SW 1271 (cell line): ENCODE measurements at regions not wholly inside any gene's neighbourhood (a gene's known extent, or its start where the extent isn't known, plus 50 kb on each side); places are given as distances from the start of the nearest gene placed in this dataset.

Experiments used
- DNase-seq, 2 experiments: peaks; one replicate each; lab custom pipeline; 2025; lab: John Stamatoyannopoulos, UW

GRCh38 chr1:209072481-209072880, 511.0 kb upstream of the CAMK1G start:
- DNase-seq: peak in 1 of 2 experiments; percentile 3

GRCh38 chr1:209073879-209074278, 509.6 kb upstream of the CAMK1G start:
- no peak for DNase-seq

- DNase-seq: no peak
These were observed 508.8 kb upstream of the CAMK1G start for GRCh38 chr1:209074575-209075250.

GRCh38 chr1:209076688-209077087, 506.8 kb upstream of the CAMK1G start:
- peak in 1 of 2 experiments; percentile 9 for DNase-seq

- DNase-seq: peak in 1 of 2 experiments; percentile 65
These were observed 503.2 kb upstream of the CAMK1G start for GRCh38 chr1:209080170-209080781.

GRCh38 chr1:209086486-209087192, 496.9 kb upstream of the CAMK1G start:
- DNase-seq: no peak

- no peak for DNase-seq
These were observed 489.1 kb upstream of the CAMK1G start for GRCh38 chr1:209094384-209094783.

GRCh38 chr1:209095627-209096595, 487.6 kb upstream of the CAMK1G start:
- peak in 1 of 2 experiments; percentile 37 for DNase-seq

GRCh38 chr1:209100460-209100859, 483.1 kb upstream of the CAMK1G start:
- no peak for DNase-seq

- DNase-seq: no peak
These were observed 482.4 kb upstream of the CAMK1G start for GRCh38 chr1:209101106-209101505.

- DNase-seq: no peak
These were observed 481.4 kb upstream of the CAMK1G start for GRCh38 chr1:209102120-209102519.

- DNase-seq: no peak
These were observed 481.0 kb upstream of the CAMK1G start for GRCh38 chr1:209102531-209102930.

- DNase-seq: no peak
These were observed 480.4 kb upstream of the CAMK1G start for GRCh38 chr1:209103092-209103491.

GRCh38 chr1:209104646-209105045, 478.9 kb upstream of the CAMK1G start:
- no peak for DNase-seq

GRCh38 chr1:209105701-209106100, 477.8 kb upstream of the CAMK1G start:
- no peak for DNase-seq

- DNase-seq: no peak
These were observed 477.2 kb upstream of the CAMK1G start for GRCh38 chr1:209106237-209106741.

- no peak for DNase-seq
These were observed 476.7 kb upstream of the CAMK1G start for GRCh38 chr1:209106861-209107260.

- no peak for DNase-seq
These were observed 476.0 kb upstream of the CAMK1G start for GRCh38 chr1:209107535-209107934.

- DNase-seq: no peak
These were observed 474.3 kb upstream of the CAMK1G start for GRCh38 chr1:209109001-209109785.

- no peak for DNase-seq
These were observed 470.0 kb upstream of the CAMK1G start for GRCh38 chr1:209113521-209113920.

GRCh38 chr1:209116705-209117104, 466.8 kb upstream of the CAMK1G start:
- DNase-seq: no peak
